Peyer's patch (tissue), 4 donors: ENCODE measurements at regions not wholly inside any gene's neighbourhood (a gene's known extent, or its start where the extent isn't known, plus 50 kb on each side); places are given as distances from the start of the nearest gene placed in this dataset.

ENCODE experiments used
- DNase-seq, 3 donors: peaks; one replicate each; pipeline ENCODE4 v3.0.0-alpha.2; 2017 to 2019
- H3K27ac ChIP-seq, 4 donors: fragments of 200-600 bp; sonication (generic); one replicate each; pipeline ENCODE4 v1.5.1; 2016 to 2019
- H3K27me3 ChIP-seq, 2 donors: fragments of 200-600 bp; sonication (generic); one replicate each; pipeline ENCODE4 v1.5.1; 2019
- H3K36me3 ChIP-seq, 3 donors: fragments of 200-600 bp; sonication (generic); one replicate each; pipeline ENCODE4 v1.5.1; 2016 to 2019
- H3K4me1 ChIP-seq, 4 donors: fragments of 200-600 bp; sonication (generic); one replicate each; pipeline ENCODE4 v1.5.1; 2016 to 2019
- H3K4me3 ChIP-seq, 4 donors: fragments of 200-600 bp; sonication (generic); 1 replicate in 3 of 4; 2 replicates in 1 of 4; pipeline ENCODE4 v1.5.1; 2016 to 2019; ENCODE audit warnings: mild to moderate bottlenecking in 1 of 4
- H3K9me3 ChIP-seq, 4 donors: fragments of 200-600 bp; sonication (generic); one replicate each; pipeline ENCODE4 v1.5.1; 2016 to 2019; ENCODE audit warnings: mild to moderate bottlenecking in 1 of 4
- CTCF ChIP-seq, 6 experiments: fragments of 450-650 bp in 4 of 6; fragments of 200-600 bp in 2 of 6; sonication (generic) in 1 of 6; IDR thresholded peaks; one replicate each; pipeline ENCODE4 v1.5.1; 2017 to 2019; ENCODE audit warnings: antibody characterized with exemption in 6 of 6, mild to moderate bottlenecking in 3 of 6, moderate library complexity in 1 of 6
- POLR2A ChIP-seq, 2 donors: fragments of 450-650 bp; IDR thresholded peaks; one replicate each; pipeline ENCODE4 v1.5.1; 2017; ENCODE audit warnings: antibody characterized with exemption in 2 of 2, mild to moderate bottlenecking in 2 of 2, moderate library complexity in 2 of 2

GRCh38 chr13:85709721-85710120 lies 89.5 kb downstream of the SLITRK6 start:
- no peak overlapping the region for H3K4me3 ChIP-seq
- TF ChIP-seq POLR2A (IDR thresholded peaks at IDR 0.05) (no peak), CTCF (IDR thresholded peaks at IDR 0.05) (no peak)
- H3K4me1 ChIP-seq = no peaks in the 10 kb centered on the region
- H3K27me3 ChIP-seq = no peaks in the 10 kb centered on the region
- no peak overlapping the region for H3K27ac ChIP-seq
- H3K36me3 ChIP-seq = no peaks in the 10 kb centered on the region
- H3K9me3 ChIP-seq = no peaks in the 10 kb centered on the region
- no peak for DNase-seq

- Histone ChIP-seq H3K4me3 (no peak overlapping the region), H3K4me1 (no peaks in the 10 kb centered on the region), H3K36me3 (no peaks in the 10 kb centered on the region), H3K27ac (no peak overlapping the region), H3K9me3 (no peaks in the 10 kb centered on the region), H3K27me3 (no peaks in the 10 kb centered on the region)
- TF ChIP-seq CTCF (IDR thresholded peaks at IDR 0.05) = no peak
- TF ChIP-seq POLR2A (IDR thresholded peaks at IDR 0.05) = no peak
- DNase-seq = no peak
Measured at GRCh38 chr13:85709072-85709471, 90.1 kb downstream of the SLITRK6 start.

- no peak overlapping the region for H3K27ac ChIP-seq
- no peaks in the 10 kb centered on the region for H3K36me3 ChIP-seq
- no peaks in the 10 kb centered on the region for H3K4me1 ChIP-seq
- TF ChIP-seq POLR2A (IDR thresholded peaks at IDR 0.05) (no peak), CTCF (IDR thresholded peaks at IDR 0.05) (no peak)
- DNase-seq = no peak
- H3K27me3 ChIP-seq = no peaks in the 10 kb centered on the region
- H3K4me3 ChIP-seq = no peak overlapping the region
- no peaks in the 10 kb centered on the region for H3K9me3 ChIP-seq
Measured at GRCh38 chr13:85700906-85701305, 98.3 kb downstream of the SLITRK6 start.

GRCh38 chr13:85698256-85698655 lies 101.0 kb downstream of the SLITRK6 start:
- Histone ChIP-seq H3K36me3 (no peaks in the 10 kb centered on the region), H3K27me3 (no peaks in the 10 kb centered on the region), H3K9me3 (no peaks in the 10 kb centered on the region), H3K4me3 (no peak overlapping the region), H3K4me1 (no peaks in the 10 kb centered on the region), H3K27ac (no peak overlapping the region)
- DNase-seq = no peak
- TF ChIP-seq CTCF (IDR thresholded peaks at IDR 0.05) = no peak
- TF ChIP-seq POLR2A (IDR thresholded peaks at IDR 0.05) = no peak

- no peak for DNase-seq
- H3K36me3 ChIP-seq = no peaks in the 10 kb centered on the region
- H3K4me3 ChIP-seq = no peak overlapping the region
- TF ChIP-seq POLR2A (IDR thresholded peaks at IDR 0.05) = no peak
- TF ChIP-seq CTCF (IDR thresholded peaks at IDR 0.05) = no peak
- no peaks in the 10 kb centered on the region for H3K4me1 ChIP-seq
- H3K27me3 ChIP-seq = no peaks in the 10 kb centered on the region
- H3K9me3 ChIP-seq = no peaks in the 10 kb centered on the region
- H3K27ac ChIP-seq = no peak overlapping the region
Measured at GRCh38 chr13:85694992-85695391, 104.2 kb downstream of the SLITRK6 start.

- DNase-seq = no peak
- no peak overlapping the region for H3K4me3 ChIP-seq
Measured at GRCh38 chr13:85693889-85694511, 105.2 kb downstream of the SLITRK6 start.

More at GRCh38 chr13:85693889-85694511, 105.2 kb downstream of the SLITRK6 start:
- Histone ChIP-seq H3K36me3 (no peaks in the 10 kb centered on the region), H3K27ac (no peak overlapping the region), H3K9me3 (no peaks in the 10 kb centered on the region), H3K4me1 (no peaks in the 10 kb centered on the region), H3K27me3 (no peaks in the 10 kb centered on the region)
- TF ChIP-seq POLR2A (IDR thresholded peaks at IDR 0.05) (no peak), CTCF (IDR thresholded peaks at IDR 0.05) (no peak)
